Epidermal melanocyte (primary cell): ENCODE measurements at regions not wholly inside any gene's neighbourhood (a gene's known extent, or its start where the extent isn't known, plus 50 kb on each side); places are given as distances from the start of the nearest gene placed in this dataset.
"Not testable (repeated sequence)": the region's sequence is repeated elsewhere in the genome, so short reads cannot be mapped to it uniquely, and the experiment has no call there.

Experiments used
- DNase-seq: peaks from one replicate; pipeline ENCODE4 v3.0.0; 2011; ENCODE audit warnings: low spot score; ENCODE audit not compliant: insufficient read length

DNA sequence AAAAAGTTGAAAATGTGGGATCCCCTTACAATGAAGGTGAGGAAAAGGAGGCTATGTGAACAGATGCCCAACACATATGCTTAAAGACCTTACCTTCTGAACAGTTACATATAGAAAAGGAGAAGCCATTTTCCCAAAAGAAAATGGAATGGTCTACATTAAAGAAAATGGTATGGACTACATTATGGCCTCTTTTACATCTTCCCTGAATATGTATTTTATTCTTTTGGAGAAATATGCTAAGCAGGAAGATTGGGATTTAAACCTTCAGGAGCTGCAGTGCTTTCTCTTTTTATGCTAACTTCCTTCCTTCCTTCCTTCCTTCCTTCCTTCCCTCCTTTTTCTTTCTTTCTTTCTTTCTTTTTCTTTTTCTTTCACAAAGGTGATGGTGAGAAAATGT, 155.4 kb downstream of the SEC23IP start:
- DNase-seq, result no peak

DNA sequence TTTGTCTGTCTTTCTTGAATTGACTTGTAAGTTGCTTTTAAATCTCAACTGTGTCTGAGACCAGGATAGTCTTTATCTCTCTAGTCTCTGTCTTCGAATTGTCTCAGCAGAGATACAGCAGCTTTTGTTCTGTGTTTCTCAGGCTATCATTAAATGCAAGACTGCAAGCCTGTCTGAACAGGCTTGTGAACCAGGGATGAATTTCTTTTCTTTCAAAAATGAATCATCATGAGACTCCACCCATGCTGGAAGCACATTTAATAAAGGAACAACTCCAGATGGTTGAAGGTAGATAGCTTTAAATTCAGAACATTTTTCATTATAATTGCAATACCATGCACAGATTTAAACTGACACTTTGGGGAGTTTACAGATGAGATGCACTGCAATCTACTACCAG, 155.9 kb downstream of the SEC23IP start:
- no peak for DNase-seq

DNA sequence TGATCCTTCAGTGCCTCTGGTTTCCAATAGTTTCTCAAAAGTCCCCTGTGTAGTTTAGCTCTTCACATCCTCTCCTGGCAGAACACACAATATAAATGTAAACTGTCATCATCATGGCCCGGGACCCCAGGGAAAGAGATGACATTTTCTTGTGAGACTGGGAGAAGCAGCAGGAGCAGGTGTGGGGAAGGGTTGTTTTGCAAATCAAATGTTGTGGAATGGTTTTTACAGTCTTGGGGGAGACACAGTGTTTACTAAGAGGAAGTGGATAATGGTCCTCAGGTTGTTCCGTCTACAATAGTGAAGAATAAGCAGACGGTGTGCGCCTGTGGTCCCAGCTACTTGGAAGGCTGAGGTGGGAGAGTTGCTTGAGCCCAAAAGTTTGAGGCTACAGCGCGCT, 159.1 kb downstream of the SEC23IP start:
- no peak for DNase-seq

DNA sequence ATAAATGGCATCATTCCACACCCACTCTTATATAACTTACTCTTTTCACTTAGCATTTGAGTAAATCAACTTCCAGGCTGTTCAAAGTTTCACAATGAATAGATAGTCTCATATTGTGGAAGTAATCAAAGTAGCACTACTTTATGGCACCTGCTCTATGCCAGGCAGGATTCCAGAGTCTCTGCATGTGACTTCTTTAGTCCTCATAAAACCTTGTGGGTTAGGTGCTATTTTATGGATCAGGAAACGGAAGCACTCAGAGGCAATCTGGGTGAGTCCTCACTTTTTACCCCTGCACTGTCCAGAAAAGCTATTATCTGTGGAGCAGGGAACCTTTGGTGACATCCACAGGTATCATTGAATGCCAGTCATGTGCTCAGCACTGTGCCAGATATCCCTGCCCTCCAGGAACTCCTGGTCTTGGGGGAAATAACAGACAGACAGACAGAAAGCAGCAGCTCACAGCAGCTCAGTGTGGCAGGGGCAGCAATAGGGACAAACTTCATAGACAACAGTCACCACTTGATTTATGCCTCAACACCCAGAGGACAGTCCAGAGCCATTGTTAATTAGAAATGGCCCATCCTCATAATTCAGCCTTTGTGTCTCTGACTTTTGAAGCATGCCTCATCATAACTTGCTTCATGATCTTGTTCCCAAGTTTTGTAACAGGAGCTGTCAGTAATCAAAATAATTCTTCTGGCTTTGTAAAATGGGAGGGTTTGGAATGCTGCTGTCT, 160.6 kb downstream of the SEC23IP start:
- no peak for DNase-seq

DNA sequence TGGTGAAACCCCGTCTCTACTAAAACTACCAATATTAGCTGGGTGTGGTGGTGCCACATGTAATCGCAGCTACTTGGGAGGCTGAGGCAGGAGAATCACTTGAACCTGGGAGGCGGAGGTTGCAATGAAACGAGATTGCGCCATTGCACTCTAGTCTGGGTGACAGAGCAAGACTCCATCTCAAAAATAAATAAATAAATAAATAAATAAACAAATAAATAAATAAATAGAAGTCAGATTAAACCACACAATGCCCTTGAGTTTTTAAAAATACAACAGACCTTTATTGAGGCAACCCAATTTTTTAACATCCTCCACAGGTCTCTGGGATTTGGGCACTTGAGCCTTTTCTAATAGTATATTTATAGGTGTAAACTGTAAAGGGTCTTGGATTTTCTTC, 167.3 kb downstream of the SEC23IP start:
- not testable (repeated sequence) for DNase-seq

DNA sequence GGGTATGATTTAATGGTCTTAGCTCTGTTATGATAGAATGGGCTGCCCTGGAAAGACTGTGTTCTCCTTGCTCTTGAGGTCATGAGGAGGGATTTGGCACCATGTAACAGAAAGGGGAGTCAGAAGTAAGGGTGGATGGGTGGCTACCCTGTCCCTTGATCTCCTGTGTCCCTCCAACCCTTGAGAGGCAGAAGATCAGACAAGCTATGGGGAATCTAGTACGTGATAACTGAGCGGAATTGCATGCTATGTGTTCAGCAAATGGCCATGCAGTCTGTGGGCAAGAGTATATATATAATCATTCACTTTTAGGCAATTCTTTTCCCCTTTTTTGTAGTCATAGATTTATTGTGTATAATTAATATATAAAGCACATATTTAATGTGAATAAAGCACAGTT, 174.9 kb downstream of the SEC23IP start:
- DNase-seq, result no peak

DNA sequence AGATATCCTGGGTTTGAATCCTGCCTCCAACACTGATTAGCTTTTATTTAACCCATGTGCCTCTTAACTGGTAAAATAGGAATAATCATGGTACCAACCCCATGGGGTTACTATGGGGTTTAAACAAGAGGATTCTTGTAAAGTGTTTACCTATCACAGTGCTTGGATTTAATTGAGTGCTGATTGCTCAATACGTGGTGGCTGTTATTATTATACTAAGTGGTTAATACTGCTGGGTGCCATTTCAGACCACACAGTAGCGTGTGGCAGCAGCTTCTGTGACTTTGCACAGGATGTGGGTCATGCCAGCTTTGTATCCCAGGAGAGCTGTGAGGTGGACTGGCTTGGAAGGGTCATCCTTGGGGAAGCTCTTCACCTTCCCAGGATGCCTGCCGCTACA, 177.2 kb downstream of the SEC23IP start:
- DNase-seq, result no peak

DNA sequence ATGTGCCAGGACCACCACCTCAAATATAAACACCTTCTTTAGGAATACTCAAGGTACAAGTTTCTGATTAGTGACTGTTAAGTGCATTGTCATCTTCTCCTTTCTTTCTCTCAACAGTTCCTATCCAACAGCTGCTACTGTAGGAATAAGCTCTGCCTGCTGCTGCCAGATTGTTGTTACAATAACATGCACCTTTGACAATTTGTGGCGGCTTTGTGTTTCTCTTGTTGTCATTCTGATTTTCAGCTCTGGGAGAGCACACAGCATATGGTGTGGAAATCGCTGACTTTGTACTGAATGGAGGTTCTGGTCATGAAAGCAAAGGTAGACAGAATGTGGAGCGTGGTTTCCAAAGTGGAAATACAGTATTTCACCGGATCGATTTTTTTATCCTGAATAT, 182.8 kb downstream of the SEC23IP start:
- no peak for DNase-seq

DNA sequence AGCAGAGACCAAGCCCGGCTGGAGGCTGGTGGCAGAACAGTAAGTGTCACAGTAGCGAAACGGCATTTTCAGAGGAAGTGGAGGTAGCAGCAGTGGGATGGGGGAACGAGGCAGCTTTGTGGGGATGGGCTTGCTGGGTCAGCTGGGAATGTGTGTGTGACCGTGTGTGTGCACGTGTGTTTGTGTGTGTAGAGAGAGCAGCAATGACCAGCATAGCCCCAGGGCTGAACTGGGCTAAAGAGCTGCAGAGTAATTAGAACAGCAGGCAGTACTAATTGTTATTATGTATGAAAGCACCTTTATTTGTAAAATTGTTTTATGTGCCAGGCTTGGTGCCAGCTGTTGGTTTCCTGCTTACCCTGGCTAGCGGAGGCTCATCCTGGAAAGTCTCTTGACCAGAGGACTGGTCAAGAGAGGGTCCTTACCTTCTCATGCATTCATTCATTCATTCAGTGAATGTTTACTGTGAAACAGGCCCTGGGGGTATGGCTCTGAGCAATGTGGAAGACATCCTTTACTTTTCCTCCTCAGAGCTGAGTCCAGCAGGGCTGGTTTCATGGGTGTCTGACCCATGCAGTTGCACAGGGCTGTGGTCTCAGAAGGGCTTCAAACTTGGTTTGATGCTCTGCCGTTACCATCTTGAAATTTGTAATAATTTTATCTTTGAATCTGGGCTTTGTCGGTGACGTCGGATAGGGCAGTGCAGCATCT, 184.6 kb downstream of the SEC23IP start:
- no peak for DNase-seq

DNA sequence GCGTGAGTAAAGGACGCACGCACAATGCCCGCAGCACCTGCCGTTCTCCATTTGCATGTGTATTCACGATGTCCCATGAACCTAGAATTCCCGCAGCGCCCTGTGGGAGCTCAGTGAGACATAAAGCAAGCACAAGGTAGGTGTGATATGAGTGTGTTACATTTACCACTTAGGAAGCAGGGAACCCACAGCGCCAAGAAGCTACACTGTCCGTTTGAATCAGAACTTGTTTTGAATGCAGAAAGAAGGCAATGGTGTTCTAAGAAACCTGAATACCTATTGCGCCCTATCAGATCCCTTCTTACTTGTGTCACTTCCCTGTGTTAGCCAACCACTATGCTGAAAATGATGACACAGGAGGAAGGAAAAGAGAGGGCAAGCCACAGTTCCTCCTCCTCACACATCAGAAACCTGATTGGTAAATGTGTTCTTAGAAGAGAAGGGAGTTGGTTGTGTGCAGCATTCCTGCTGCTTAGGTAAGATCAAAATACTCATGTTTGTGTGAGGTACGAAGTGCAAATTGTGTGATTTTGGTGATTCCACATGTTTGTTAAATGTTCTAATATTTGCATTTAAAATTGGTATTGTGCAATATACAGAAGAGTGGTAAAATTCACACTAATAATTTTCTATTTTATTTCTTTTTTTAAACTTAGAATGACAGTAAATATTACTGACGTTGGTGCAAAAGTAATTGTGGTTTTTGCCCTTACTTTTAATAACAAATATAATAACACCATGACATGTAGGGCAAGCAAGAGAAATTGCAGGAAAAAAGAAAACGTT, 185.4 kb downstream of the SEC23IP start:
- DNase-seq, result no peak

DNA sequence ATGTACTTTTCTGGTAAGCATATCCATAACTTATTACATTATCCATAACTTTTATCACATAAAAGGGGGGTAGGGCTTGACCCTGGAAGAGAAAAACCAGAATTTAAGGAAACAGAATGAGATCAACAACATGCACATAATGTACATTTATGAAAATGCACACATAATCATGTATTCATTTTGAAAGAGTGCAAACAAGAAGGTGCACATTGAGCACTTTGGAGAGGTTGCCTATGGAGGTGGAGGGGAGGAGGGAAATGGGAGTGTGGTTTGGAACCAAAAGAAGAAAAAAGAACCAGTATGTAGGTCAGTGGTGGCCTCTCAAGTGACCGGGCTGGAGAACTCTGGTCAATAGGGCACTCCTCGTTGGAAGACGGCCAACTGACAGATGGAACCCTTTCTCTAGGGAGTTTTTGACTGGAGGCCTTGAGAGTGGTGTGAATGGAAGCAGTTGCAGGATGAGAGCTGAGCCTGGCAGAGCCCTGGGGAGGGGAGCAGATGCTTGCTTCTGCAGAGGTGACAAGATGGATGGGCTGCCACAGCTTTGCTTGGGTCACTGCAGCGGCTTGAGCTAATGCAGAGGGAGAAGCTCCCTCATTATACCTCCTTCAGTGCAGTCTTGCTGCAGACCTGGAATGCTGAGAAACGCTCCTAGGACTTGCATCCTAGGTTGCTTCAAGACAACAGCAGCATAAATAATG, 192.7 kb downstream of the SEC23IP start:
- no peak for DNase-seq

DNA sequence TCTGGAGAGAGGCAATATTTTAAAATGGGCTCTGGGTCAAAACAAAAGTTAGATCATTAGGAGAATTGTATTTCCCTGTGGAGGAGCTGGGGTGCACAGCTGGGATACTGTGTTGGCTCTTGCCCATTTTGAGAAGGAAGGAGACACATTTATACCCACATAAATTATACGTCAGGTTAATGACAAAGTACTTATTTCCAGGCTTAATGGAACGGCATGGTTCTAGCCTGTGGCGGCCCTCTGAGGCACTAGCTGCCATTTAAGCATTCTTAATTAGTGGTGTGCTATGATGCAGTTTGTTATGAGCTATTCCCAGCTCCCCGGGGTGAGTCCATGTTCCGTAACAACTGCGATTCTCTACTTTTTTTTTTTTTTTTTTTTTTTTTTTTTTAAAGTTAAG, 193.5 kb downstream of the SEC23IP start:
- DNase-seq, result no peak

DNA sequence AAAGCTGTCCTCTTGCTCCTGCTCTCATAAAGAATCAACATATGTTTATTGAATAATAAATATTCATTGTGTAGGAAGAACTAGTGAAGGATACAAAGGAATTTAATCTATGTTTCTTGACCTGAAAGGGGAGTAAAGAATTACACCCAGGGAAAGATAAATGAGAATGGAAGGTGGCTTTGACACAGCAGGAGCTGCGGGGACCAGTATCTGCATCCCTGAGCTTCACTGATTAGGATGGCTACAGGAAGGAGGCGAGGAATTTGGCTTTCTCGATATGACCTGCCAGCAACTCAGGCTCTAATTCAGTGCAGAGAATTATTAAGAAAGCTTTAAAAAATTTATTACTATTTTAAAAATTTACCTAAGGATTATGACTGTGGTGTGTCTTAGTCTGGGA, 194.6 kb downstream of the SEC23IP start:
- no peak for DNase-seq

DNA sequence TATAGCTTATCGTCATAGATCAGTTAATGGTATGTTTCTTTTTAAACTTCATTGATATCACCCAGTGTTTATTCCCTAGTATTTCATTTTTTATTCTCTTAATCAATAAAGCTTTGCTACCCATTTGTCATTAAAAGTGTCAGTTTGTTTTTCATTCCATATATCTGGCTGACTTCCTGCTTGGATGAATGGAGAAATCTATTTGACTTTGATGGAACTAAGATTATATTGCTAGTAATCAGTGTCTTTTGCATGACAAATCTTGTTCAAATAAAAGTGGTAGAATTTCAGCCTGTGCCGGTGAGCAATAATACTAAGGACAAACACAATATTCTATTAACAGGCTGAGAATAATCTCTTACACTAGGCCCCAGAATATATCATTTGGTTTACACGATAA, 203.3 kb downstream of the SEC23IP start:
- no peak for DNase-seq

DNA sequence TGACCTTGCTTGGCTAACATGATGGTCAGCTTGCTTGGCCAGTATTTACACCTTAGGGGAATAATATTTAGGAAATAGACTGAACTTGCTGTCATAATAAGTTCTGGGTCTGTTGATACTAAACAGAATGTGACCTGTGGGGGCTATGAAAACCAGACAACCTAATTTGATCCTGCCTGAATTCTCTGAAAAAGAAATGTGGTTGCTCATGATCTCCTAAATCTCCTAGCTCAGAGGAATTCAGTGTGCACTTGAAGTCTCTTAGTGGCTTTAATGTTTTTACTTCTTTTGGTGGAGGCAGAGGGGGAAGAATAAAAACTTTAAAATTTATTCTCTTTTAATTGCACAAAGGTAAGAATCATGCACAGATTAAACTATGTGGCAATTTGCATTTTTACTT, 205.2 kb downstream of the SEC23IP start:
- no peak for DNase-seq

DNA sequence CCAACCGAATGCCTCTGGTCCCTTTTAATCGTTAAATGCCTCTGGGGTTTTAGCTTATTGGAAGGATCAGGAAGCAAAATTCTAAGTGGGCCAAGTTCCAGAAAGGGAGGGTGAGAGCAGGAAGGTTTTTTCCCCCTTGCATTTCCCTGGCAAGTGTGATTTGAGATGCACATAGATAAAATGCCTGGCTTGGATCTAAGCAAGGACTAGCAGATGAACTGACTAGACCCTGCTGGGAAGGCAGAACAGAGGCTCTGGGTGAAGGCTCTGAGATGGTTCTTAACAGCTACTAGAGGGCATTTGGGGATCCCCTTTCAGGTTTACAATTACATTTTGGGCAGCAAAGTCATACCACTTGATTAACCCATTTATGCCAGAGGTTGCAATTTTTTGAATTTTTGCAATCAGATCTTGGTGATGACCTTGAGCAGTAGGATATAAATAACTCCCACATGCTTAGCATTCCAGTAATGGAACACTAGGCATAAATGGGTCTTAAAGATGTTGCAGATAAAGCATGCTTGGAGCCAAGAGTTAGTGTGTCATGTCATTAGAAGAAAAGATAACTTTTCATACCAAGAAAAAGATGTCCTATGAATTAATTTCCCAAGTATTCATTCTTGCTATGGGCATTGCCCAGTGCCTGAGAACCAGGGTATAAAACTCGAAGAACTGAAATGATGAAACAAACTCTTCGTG, 205.9 kb downstream of the SEC23IP start:
- DNase-seq, result no peak

DNA sequence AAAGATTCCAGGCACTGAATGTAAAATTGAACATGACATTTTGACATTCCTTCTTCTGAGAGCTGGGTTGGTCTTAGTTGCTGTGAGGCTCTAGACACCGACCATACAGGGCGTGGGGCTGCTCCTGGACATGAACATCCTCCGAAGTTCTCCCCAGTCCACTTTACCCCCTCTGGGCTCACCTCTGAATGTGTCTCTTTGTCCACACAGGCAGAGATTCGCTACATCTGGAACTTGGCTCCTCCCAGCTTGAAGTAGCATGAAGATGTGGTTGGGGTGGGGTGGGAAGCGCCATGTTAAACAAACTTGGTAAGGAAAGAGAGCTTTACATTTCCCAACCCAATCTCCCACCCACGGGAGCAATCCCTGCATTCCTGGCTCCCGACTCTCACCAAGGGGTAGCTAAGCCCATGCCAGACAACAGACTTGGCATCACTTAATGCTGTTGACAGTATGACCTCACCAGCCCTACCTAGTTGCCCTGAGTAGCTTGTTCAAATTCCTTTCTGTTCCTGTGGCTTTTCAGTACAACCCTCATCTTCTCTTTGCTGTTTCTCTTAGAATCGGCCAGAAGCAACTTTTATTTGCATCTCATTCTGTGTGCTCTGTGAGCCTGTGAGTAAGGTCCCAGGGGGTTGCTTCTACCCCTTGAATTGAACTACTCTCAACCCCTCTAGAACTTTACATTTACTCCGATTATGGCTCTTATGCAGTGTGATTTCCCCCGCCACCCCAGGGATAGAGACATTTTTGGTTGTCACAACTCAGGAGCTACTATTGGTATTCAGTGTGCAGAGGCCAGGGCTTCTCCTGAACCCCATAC, 211.4 kb downstream of the SEC23IP start:
- DNase-seq, result no peak

DNA sequence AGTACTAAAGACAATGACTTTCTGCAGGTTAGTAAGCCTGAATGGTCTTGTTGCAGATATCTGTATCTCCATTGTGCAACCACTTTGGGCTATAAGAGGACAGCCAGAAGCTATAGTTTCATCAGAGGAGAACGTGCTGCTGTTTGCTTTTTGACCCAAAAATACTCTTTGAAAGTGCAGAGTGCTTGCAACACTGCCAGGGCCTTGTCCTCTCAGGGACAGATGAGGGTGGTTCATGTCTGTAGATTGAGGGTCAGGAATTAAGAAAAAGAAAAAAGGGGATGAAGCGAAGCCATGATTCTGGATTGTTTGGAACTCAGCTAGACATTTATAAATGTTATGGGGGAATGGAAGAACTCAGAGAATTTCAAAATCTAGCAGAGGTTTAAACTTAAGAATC, 212.5 kb downstream of the SEC23IP start:
- no peak for DNase-seq

DNA sequence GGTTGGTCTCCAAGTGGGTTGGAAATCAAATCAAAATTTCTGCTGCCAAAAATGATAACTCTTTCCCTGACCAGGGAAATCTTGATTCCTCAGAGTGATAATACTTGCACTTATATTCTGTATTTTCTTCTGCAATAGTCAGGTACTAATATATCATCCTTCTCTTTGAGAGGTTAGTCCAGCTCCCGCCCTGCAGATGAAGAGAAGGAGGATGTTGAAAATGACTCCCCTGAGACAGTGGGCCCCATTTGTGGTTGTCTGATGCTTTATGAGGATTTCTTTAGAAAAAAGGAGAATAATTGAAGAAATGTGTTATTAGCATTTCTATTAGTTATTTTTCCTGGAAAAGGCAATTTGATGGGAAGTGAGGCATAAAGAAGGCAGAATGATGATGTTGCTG, 213.0 kb downstream of the SEC23IP start:
- no peak for DNase-seq

DNA sequence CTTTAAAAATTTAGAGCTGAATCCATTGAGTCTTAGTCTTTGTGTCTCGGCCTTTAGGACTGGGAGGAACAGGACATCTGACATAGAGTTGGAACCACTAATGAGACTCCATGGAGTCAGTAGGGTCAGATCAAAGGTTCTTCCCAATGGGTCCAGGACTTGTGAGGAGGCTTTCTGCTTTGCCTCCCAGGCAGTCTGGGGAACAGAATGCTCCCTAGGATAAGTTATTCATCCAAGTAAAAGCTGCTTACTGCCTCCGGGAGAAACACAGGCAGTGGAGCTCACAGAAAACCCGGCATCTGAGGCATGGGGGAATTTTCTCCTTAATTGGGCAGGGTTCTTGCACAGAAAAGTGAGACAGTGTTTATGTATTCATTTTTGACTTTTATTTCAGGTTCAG, 216.4 kb downstream of the SEC23IP start:
- DNase-seq, result no peak
